ENCODE measurements at regions not wholly inside any gene's neighbourhood (a gene's known extent, or its start where the extent isn't known, plus 50 kb on each side); places are given as distances from the start of the nearest gene placed in this dataset.

DNA sequence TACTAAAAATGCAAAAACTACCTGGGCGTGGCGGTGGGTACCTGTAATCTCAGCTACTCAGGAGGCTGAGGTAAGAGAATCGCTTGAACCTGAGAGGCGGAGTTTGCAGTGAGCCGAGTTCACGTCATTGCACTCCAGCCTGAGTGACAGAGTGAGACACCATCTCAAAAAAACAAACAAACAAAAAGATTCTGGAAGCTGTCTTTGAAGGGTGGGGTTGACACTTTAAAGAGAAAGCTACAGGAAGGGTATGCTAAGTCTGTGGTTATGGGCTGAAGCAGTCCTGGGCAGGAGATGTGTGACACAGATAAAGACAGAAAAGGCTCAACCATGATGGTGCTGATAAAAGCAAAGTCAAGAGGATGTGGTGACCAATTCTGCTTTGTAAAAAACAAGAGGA is 328.5 kb upstream of the AMELY start:
- TF ChIP-seq POLR2A (IDR thresholded peaks at IDR 0.05) (no peak), EP300 (IDR thresholded peaks at IDR 0.05) (no peak), POLR2AphosphoS5 (IDR thresholded peaks at IDR 0.05) (no peak)
- TF ChIP-seq, protein P1, sequence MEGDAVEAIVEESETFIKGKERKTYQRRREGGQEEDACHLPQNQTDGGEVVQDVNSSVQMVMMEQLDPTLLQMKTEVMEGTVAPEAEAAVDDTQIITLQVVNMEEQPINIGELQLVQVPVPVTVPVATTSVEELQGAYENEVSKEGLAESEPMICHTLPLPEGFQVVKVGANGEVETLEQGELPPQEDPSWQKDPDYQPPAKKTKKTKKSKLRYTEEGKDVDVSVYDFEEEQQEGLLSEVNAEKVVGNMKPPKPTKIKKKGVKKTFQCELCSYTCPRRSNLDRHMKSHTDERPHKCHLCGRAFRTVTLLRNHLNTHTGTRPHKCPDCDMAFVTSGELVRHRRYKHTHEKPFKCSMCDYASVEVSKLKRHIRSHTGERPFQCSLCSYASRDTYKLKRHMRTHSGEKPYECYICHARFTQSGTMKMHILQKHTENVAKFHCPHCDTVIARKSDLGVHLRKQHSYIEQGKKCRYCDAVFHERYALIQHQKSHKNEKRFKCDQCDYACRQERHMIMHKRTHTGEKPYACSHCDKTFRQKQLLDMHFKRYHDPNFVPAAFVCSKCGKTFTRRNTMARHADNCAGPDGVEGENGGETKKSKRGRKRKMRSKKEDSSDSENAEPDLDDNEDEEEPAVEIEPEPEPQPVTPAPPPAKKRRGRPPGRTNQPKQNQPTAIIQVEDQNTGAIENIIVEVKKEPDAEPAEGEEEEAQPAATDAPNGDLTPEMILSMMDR (IDR thresholded peaks at IDR 0.05), result no peak
